GM10266 (cell line): ENCODE measurements at regions not wholly inside any gene's neighbourhood (a gene's known extent, or its start where the extent isn't known, plus 50 kb on each side); places are given as distances from the start of the nearest gene placed in this dataset.

Experiments
- DNase-seq: peaks from one replicate; pipeline ENCODE4 v3.0.0; 2012; ENCODE audit errors: extremely low spot score
- TF ChIP-seq, protein P1 (sequence below): IDR thresholded peaks from 2 replicates; pipeline ENCODE4 v1.5.1; 2012; ENCODE audit warnings: mild to moderate bottlenecking, low read depth; ENCODE audit not compliant: control insufficient read depth, insufficient read depth; ENCODE audit errors: missing control alignments

DNA sequence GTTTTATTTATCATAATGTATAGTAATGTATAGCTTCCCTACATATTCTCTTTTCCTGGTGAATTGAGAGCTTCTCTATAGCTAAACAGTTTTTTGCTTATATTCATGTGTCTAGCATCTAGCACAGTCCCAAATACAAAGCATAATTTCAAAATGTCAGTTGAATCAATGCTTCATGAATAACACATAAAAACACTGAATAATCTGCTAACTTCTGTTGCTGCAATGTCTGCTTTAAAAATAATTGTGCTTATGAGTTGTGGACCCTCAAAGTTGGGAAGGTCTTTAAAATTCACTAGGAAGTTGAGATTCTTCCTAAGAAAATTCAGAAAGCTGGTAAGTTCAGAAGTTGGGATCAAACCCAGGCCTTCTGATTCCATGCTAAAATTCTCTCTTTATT lies 600.9 kb upstream of the FAM98A start:
- DNase-seq = no peak
- TF ChIP-seq, protein P1, sequence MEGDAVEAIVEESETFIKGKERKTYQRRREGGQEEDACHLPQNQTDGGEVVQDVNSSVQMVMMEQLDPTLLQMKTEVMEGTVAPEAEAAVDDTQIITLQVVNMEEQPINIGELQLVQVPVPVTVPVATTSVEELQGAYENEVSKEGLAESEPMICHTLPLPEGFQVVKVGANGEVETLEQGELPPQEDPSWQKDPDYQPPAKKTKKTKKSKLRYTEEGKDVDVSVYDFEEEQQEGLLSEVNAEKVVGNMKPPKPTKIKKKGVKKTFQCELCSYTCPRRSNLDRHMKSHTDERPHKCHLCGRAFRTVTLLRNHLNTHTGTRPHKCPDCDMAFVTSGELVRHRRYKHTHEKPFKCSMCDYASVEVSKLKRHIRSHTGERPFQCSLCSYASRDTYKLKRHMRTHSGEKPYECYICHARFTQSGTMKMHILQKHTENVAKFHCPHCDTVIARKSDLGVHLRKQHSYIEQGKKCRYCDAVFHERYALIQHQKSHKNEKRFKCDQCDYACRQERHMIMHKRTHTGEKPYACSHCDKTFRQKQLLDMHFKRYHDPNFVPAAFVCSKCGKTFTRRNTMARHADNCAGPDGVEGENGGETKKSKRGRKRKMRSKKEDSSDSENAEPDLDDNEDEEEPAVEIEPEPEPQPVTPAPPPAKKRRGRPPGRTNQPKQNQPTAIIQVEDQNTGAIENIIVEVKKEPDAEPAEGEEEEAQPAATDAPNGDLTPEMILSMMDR = no peak

DNA sequence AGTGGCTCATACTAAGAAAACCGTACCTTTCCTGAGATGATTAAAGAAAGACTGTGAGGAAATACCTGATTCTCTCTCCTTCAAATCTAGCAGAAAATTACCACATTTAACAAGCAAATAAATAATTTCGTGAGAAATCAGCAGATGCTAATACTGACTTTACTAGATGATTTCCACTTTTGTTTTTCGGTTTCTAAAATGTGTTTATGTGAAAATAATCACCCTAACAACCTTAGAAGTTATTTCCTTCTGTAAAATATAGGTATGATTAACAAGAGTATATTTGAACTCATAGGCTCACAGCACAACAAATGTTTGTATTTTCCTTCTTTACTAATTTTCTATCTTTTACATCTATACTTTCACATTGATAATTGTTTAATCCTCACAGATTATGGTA lies 594.1 kb upstream of the FAM98A start:
- TF ChIP-seq, protein P1 = no peak
- no peak for DNase-seq

DNA sequence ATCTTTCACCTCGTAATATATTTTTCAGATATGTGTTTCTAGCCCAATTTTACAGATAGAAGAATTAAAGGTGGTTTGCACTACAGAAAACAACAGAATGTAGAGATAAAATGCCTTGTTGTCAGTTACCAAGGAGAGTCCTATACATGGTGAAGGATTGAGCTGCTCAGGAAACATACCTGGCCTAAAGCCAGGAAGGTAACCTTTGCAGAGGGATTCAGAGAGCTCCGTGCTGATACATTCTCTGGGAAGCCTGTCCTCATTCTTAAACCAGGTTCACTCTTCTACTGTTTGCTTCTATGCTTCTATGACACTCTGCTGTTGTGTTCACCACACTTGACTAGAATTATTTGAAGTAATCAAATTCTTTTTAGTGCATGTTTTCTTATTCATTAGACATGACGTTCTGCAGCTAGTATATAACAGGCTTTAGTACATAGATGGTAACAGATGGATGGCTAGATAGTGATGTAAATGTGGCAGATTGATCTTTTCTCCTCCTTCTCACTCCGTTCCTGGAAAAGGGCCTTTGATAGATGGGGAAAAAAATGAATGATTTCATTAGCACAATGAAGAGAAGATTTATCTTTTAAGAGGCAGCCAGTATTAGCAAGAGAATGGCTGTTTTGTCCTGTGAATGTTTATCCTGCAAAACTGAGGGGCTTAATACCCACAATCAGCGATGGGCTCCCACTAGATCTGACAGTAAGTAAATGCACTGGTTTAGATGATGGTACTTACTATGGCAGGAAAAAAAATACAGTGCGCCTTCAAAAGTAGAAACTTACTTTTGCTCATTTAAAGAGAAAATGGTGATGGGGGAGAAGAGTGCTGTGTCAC lies 589.6 kb upstream of the FAM98A start:
- no peak for DNase-seq
- TF ChIP-seq, protein P1 = no peak

DNA sequence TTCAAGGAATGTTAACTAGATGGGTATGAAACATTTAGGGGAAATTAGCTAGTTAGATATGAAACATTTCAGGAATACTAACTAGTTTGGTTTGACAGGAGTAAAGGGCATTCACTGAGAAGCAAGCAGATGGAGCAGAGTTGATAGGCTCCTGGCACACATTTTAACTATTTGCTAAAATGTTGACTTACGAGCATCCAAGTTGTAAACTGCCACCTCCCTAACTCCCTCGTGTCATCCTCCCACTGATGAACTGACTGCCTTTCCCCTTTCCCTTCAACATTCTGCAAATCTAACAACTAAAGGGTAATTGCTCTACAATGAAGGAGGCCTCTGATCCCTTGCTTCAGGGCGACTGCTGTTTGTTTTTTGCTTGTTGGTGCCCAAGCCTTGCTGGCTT lies 580.4 kb upstream of the FAM98A start:
- DNase-seq = no peak
- TF ChIP-seq, protein P1 = no peak

DNA sequence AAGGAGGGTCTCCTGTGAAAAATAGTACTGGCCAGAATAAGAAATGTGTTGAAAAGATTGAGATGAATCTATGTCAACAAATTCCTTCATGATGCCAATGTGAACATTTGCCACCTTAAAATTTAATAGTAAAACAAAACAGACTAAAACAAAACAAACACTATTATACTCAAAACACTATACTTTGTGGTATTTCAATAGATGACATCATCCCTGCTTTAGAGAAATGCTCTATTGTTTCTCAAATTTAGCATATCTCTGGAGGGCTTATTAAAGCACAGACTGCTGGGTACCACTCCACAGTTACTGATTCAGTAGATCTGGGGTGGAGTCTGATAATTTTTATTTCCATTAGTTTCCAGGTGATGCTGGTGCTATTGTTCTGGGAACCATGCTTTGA lies 579.4 kb upstream of the FAM98A start:
- DNase-seq = no peak
- TF ChIP-seq, protein P1 = no peak

DNA sequence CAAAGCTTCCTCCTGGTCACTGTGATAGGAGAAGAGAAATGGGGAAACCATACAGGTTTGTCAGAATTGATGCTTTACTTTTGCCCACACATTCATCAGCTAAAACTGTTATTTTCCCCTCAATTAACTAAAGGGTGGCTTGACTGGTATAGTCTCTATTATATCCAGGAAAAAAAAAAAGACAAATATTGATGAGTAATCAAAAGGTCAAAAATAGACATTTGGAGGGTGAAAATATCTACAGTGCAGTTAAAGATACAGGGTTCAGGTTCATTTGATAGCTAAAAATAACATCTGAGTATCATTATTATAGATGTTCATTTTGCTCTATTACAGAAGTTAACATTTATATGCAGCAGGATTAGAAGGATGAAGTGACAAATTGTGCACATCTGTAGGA lies 577.6 kb upstream of the FAM98A start:
- TF ChIP-seq, protein P1 = no peak
- no peak for DNase-seq

DNA sequence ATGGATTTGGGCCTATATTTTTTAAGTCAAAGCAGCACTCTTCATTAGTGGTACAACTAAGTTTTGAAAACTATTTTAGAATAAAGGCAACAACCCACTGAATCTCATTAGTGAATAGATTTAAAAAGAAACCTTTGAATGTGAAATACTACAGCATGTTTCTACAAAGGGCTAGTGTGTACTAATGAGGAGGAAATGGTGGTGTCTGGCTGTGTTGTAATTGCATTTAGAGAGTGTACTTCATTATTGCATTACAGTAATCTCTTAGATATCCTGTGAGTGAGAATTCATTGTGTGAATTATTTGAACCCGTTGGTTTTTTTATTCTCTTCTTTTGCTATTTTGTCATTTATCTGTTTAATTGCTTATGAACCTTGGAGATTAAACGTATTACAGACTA lies 575.4 kb upstream of the FAM98A start:
- TF ChIP-seq, protein P1 = no peak
- DNase-seq = no peak
